ENCODE measurements at regions not wholly inside any gene's neighbourhood (a gene's known extent, or its start where the extent isn't known, plus 50 kb on each side); places are given as distances from the start of the nearest gene placed in this dataset.

DNA sequence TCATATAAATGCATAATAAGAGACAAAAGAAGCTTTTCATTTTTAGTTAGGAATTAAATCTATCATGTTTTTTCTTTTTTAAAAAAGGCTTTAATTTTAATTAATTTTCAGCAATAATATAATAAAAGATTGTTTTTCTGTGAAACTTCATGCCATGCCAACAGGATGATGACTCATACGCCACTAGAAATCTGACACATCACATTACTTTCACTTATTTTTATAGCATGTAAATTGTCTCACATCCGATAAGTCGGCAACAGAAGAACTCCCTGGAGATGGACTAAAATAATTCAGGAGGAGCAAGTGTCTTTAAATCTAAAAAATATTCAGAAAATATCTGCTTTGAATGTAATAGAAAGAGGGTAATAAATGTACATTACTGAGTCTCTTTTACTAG lies 1024.2 kb upstream of the ACVR2A start:
- peak; percentile 84 to 92 for DNase-seq (ENCODE audit: low read depth in 2 of 2)

DNA sequence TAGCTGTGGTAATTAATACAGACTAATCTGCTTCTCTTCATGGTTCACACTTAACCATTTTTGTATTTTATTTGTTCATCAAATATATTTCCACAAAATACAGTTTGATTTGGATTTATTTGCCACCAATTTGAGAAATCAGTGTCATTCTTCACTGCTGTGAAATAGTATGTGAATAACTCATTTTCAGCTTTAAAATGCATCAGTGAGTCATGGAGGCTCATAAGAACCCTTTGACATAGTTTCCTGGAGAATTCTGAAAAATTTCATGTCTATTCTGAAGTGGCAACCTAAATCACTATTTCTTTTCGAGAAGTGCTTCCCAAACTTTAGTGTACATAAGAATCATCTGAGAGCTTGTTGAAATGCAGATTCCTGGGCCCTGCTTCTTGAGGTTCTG lies 1026.7 kb upstream of the ACVR2A start:
- DNase-seq (ENCODE audit: low read depth in 2 of 2) = peak in 1 of 2 donors; percentile 67

GRCh38 chr2:146817613-146818012 lies 1027.2 kb upstream of the ACVR2A start:
- DNase-seq (ENCODE audit: low read depth in 2 of 2) = peak in 1 of 2 donors; percentile 9

- DNase-seq (ENCODE audit: low read depth in 2 of 2) = no peak
These were observed 1029.9 kb upstream of the ACVR2A start for GRCh38 chr2:146814971-146815370.

GRCh38 chr2:146807568-146808168 lies 1037.2 kb upstream of the ACVR2A start:
- DNase-seq (ENCODE audit: low read depth in 2 of 2) = no peak

DNA sequence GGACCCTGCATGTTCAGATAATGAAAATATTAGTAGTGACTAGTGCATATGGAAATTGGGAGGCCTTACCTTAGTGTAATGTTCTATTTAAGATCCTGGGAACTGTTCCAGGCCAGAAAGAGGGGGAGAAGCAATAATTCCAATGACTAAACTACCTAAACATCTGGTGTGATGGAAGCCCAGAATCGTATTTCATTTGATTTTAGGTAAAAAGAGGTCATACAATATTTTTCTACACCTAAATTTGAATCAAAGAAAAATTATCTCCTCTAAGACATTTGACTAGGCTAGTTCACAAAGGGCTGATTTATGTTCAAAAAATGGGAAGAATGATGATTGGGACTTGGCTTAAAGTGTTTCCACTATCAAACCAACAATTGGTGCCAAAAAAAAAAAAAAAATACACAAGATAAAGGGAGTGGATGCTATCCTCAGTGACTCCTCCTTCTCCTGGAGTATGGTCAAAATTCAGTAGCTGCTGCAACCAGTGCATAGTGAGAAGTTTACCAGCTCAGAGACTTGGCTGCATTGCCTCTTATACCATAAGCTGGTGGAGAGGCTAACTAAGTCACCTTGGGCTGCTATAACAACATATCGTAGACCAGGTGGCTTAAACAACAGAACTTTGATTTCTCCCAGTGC lies 1038.3 kb upstream of the ACVR2A start:
- DNase-seq (ENCODE audit: low read depth in 2 of 2) = no peak

GRCh38 chr2:146804288-146804687 lies 1040.5 kb upstream of the ACVR2A start:
- DNase-seq (ENCODE audit: low read depth in 2 of 2) = no peak

DNA sequence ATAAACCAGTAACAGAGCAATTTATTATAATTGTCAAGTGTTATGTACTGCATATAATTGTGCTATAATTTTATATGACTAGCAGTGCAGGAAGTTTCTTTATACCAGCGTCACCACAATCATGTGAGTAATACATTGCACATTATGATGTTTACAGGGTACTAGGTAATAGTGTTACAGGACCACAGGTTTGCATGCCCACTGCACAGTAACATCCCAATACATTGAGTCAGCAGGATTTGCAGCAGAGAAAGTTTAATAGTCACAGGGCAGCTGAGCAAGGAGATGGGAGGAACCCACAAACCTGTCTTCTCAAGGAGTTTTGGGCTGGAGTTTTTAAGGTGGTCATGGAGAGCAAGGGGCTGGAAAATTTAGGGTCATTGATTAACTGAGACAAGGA lies 1042.9 kb upstream of the ACVR2A start:
- no peak for DNase-seq (ENCODE audit: low read depth in 2 of 2)

DNA sequence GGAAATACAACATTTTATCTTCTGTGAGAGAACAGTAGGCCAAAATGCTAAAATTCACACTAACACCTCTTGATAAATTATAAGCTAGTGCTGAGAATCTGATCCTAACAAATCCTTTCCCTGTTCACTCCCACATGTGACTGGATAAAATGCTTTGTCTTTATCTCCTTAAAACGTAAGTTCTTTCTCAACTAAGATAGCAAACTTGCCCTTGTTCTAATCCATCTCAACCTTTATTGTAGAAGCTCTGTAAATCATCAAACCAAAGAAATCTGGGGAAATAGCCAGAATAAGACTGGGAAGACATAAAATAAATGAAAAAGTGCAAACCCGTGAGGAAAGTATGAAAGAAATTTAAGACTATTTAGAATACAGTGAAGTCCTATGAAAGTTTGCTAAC lies 1058.4 kb upstream of the ACVR2A start:
- DNase-seq (ENCODE audit: low read depth in 2 of 2) = no peak

DNA sequence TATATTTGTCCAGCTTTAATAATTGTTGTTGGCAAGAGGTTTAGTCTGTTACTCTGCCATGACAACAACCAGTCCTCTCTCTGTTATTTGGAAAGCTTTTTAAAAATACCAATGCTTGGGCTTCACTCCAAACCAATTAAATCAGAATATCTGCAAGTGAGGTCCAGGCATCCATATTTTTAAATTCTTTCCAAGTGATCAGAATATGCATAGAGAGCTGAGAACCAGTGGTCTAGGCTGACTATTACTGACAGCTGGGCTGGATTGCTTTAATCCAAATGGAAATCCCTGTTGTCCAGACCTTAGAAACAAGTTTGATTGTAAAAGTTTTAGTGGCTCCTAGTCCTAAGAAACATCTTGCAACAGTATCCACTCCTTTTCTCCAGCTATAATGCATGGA lies 1059.7 kb upstream of the ACVR2A start:
- DNase-seq (ENCODE audit: low read depth in 2 of 2) = no peak

DNA sequence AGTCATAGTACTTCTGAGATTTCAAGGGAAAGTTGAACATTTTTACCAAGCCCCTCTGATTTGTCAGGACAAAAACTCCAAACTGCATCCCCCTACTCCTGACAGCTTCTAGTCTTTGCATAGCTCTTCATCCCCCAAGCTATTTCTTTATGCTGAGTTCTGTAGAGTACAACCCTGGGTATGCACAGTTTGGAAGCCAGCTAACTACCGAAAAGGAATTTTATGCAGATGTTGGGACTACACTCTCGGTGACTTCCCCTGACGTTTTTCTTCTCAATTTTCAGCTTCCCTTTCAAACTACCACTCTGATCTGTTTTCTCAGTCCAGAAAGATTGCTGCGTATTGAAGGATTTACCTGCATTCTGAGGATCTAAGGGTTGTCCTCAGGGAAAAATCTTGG lies 1060.2 kb upstream of the ACVR2A start:
- no peak for DNase-seq (ENCODE audit: low read depth in 2 of 2)

DNA sequence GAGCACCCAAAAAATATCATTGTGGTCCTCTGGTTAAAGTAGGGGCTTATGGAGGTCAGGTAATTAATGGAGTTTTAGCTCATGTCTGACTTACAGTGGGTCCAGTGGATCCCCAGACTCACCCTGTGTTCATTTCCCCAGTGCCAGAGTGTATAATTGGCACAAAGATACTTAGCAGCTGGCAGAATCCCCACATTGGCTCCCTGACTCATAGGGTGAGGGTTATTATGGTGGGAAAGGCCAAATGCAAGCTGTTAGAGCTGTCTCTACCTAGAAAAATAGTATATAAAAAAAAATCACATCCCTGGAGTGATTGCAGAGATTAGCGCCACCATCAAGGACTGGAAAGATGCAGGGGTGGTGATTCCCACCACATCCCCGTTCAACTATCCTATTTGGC lies 1067.6 kb upstream of the ACVR2A start:
- DNase-seq (ENCODE audit: low read depth in 2 of 2) = no peak

GRCh38 chr2:146776596-146776995 lies 1068.2 kb upstream of the ACVR2A start:
- DNase-seq (ENCODE audit: low read depth in 2 of 2) = no peak

GRCh38 chr2:146771531-146771930 lies 1073.3 kb upstream of the ACVR2A start:
- DNase-seq (ENCODE audit: low read depth in 2 of 2) = no peak

- peak in 1 of 2 donors; percentile 59 for DNase-seq (ENCODE audit: low read depth in 2 of 2)
These were observed 1080.5 kb upstream of the ACVR2A start for GRCh38 chr2:146764301-146764700.

DNA sequence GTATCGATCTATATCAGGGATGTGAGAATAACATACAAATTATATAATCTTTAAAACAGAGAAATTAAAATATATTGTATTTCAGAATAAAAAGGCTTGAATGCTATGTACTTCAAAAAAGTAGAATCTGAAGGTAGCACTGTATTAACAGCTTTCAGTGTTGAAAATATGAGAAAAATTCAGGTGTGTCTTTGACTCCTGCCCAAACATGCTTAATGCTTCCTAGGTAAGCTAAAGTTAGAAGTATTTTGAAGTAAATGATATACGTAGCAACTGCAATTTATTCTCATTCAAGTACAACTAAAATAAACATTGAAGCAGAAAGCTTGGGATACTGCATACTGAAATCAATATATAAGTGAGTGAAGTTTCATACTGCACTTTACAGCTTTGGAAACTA lies 1082.0 kb upstream of the ACVR2A start:
- DNase-seq (ENCODE audit: low read depth in 2 of 2) = no peak

GRCh38 chr2:146754606-146755005 lies 1090.2 kb upstream of the ACVR2A start:
- DNase-seq (ENCODE audit: low read depth in 2 of 2) = no peak

DNA sequence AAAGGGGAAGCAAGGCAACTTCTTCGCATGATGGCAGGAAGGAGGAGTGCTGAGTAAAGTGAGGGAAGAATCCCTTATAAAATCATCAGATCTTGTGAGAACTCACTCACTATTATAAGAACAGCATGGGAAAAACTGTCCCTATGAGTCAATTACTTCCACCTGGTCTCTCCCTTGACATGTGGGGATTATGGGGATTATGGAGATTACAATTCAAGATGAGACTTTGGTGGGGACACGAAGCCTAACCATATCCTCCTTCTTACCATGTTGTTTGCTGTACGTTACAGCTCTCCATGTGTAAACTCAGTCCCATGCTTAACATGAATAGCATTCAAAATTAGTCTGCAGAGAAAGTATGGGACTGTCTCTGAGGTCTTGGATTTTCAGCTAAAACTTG lies 1096.8 kb upstream of the ACVR2A start:
- no peak for DNase-seq (ENCODE audit: low read depth in 2 of 2)

GRCh38 chr2:146741260-146741659 lies 1103.6 kb upstream of the ACVR2A start:
- no peak for DNase-seq (ENCODE audit: low read depth in 2 of 2)

GRCh38 chr2:146734821-146735190 lies 1110.0 kb upstream of the ACVR2A start:
- no peak for DNase-seq (ENCODE audit: low read depth in 2 of 2)

- peak; percentile 65 to 73 for DNase-seq (ENCODE audit: low read depth in 2 of 2)
These were observed 1110.6 kb upstream of the ACVR2A start for GRCh38 chr2:146734042-146734820.

DNA sequence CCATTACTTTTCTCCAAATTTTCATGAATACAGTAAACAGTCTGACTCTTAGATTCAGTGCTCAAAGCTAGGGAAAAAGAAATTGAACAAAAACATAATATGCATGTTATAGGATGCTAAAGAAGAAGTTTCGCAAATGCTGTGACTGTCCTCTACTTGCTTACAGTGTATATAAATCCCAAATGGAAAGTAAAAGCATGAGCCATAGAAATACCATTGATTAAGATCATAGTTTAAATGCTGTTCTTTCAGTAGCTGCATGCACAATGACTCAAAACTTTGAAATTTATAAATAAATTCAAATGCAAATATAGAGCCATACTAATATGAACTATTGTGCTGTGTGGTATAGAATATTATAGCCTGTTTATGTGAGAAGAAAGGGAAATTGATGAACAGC lies 1113.9 kb upstream of the ACVR2A start:
- DNase-seq (ENCODE audit: low read depth in 2 of 2) = no peak

DNA sequence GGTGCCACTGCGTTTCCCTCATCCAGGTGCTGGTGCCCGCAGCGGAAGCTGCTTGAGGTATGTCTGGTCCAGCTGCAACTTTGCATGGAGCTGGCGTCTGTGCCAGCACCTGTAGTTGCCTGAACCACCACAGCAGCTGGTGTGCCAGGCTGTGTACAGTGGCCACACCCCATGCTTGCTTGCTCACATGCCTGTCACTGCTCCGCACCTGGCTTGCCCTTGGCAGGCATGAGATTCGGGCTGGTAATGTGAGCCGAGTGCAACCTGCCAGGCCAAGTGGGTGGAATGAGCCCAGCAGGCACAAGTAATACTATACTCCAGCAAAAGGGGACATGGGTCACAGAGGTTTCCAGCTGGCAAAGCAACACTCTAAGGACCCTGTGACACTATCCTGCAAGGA lies 1123.3 kb upstream of the ACVR2A start:
- no peak for DNase-seq (ENCODE audit: low read depth in 2 of 2)

Measured in lung microvascular endothelial cell (primary cell).